Testis (tissue), 2 donors: ENCODE measurements at regions not wholly inside any gene's neighbourhood (a gene's known extent, or its start where the extent isn't known, plus 50 kb on each side); places are given as distances from the start of the nearest gene placed in this dataset.

Experiments used
- DNase-seq: peaks from one replicate; pipeline ENCODE4 v3.0.0-alpha.2; 2019
- H3K27ac ChIP-seq, 2 donors: fragments of 200-600 bp; sonication (generic); one replicate each; pipeline ENCODE4 v1.5.1; 2019
- H3K27me3 ChIP-seq: fragments of 200-600 bp; sonication (generic); one replicate; pipeline ENCODE4 v1.5.1; 2019
- H3K36me3 ChIP-seq: fragments of 200-600 bp; sonication (generic); one replicate; pipeline ENCODE4 v1.5.1; 2017; ENCODE audit warnings: low read depth; ENCODE audit errors: missing control alignments
- H3K4me1 ChIP-seq: fragments of 200-600 bp; sonication (generic); one replicate; pipeline ENCODE4 v1.5.1; 2019
- H3K4me3 ChIP-seq, 2 donors: fragments of 200-600 bp; sonication (generic); one replicate each; pipeline ENCODE4 v1.5.1; 2017 to 2019
- H3K9me3 ChIP-seq: fragments of 200-600 bp; sonication (generic); one replicate; pipeline ENCODE4 v1.5.1; 2017
- POLR2A ChIP-seq: fragments of 450-650 bp; IDR thresholded peaks from one replicate; pipeline ENCODE4 v1.6.1; 2017; ENCODE audit warnings: antibody characterized with exemption, mild to moderate bottlenecking, moderate library complexity
- WGBS, 2 donors: methylation state at CpG; one replicate each; pipeline ENCODE4 v1.1.5; 2018; 5-methylcytosine and 5-hydroxymethylcytosine counted together
- intact Hi-C: fragments of 100-400 bp; cut with DNase I; formaldehyde crosslinking; loops from one replicate; pipeline ENCODE4 v1.15.1; 2023; ENCODE audit warnings: low total_unique reads
- TF ChIP-seq, protein P1 (sequence below), 3 experiments: fragments of 450-650 bp in 2 of 3; fragments of 200-600 bp in 1 of 3; sonication (generic) in 1 of 3; IDR thresholded peaks; one replicate each; pipeline ENCODE4 v1.5.1; 2016 to 2019; ENCODE audit warnings: antibody characterized with exemption in 3 of 3, mild to moderate bottlenecking in 2 of 3, moderate library complexity in 1 of 3

- no peak overlapping the region for H3K27ac ChIP-seq
- H3K4me1 ChIP-seq: peaks cover 3% of the 10 kb centered on the region
- H3K36me3 ChIP-seq: no peaks in the 10 kb centered on the region
- H3K27me3 ChIP-seq: no peaks in the 10 kb centered on the region
- no peaks in the 10 kb centered on the region for H3K9me3 ChIP-seq
- no peak for TF ChIP-seq POLR2A
- TF ChIP-seq, protein P1, sequence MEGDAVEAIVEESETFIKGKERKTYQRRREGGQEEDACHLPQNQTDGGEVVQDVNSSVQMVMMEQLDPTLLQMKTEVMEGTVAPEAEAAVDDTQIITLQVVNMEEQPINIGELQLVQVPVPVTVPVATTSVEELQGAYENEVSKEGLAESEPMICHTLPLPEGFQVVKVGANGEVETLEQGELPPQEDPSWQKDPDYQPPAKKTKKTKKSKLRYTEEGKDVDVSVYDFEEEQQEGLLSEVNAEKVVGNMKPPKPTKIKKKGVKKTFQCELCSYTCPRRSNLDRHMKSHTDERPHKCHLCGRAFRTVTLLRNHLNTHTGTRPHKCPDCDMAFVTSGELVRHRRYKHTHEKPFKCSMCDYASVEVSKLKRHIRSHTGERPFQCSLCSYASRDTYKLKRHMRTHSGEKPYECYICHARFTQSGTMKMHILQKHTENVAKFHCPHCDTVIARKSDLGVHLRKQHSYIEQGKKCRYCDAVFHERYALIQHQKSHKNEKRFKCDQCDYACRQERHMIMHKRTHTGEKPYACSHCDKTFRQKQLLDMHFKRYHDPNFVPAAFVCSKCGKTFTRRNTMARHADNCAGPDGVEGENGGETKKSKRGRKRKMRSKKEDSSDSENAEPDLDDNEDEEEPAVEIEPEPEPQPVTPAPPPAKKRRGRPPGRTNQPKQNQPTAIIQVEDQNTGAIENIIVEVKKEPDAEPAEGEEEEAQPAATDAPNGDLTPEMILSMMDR (IDR thresholded peaks at IDR 0.05): no peak
- DNase-seq: no peak
- H3K4me3 ChIP-seq: no peak overlapping the region
- 93 to 100% methylated on average over 1 of the region's 1 CpG for WGBS, 2 donors
- intact Hi-C loops: no loop called here
Measured at GRCh38 chr2:160996584-160996983, 163.6 kb upstream of the TANK start.

GRCh38 chr2:161004379-161004778 is 155.8 kb upstream of the TANK start:
- intact Hi-C loops: no loop called here
- no peak overlapping the region for H3K27ac ChIP-seq
- no peaks in the 10 kb centered on the region for H3K27me3 ChIP-seq
- DNase-seq: no peak
- no peak overlapping the region for H3K4me3 ChIP-seq
- no peaks in the 10 kb centered on the region for H3K9me3 ChIP-seq
- no peaks in the 10 kb centered on the region for H3K4me1 ChIP-seq
- WGBS, 2 donors: 63 to 65% methylated on average over 2 of the region's 2 CpGs
- no peak for TF ChIP-seq POLR2A
- TF ChIP-seq, protein P1 (IDR thresholded peaks at IDR 0.05): peak in 2 of 3 experiments; percentile 14 to 25
- no peaks in the 10 kb centered on the region for H3K36me3 ChIP-seq

DNA sequence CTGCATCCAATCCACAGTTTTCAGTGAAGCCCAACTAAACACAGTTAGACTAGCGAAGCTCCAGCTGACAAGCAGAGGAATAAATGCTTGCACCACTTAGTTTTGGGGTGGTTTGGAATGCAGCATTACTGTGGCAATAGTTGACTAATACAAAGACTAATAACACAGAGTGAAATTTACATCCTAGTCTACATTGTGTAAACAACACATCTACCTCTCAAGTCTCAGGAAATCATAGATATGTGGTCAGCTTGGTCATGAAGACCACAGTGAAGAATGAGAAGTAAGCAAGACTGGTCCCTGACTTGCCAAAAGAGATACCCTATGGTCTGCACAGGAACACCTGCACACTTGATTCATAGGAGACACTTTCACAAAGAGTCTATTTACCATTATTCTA is 155.1 kb upstream of the TANK start:
- no peak overlapping the region for H3K27ac ChIP-seq
- WGBS, 2 donors: 0% methylated on average over 1 of the region's 1 CpG
- no peaks in the 10 kb centered on the region for H3K4me1 ChIP-seq
- no peak for DNase-seq
- no peaks in the 10 kb centered on the region for H3K27me3 ChIP-seq
- no peaks in the 10 kb centered on the region for H3K36me3 ChIP-seq
- H3K9me3 ChIP-seq: no peaks in the 10 kb centered on the region
- intact Hi-C loops: no loop called here
- TF ChIP-seq, protein P1 (IDR thresholded peaks at IDR 0.05): no peak
- no peak for TF ChIP-seq POLR2A
- no peak overlapping the region for H3K4me3 ChIP-seq

DNA sequence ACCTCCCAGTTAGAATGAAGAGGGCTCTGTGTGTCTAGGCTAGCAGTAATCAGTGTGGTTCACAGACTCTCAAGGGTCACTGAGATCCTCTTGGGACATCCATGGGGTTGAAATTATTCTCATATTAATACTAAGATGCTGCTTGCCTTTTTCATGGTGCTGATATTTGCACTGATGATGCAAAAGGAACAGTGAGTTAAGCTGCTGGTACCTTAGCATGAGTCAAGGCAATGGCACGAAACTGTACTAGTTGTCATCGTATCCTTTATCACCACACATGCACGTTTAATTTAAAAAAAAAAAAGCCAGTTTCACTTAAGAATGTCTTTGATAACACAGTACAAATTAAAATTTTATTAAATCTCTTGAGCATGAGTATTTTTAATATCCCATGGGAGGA is 151.9 kb upstream of the TANK start:
- H3K27ac ChIP-seq: no peak overlapping the region
- no peaks in the 10 kb centered on the region for H3K9me3 ChIP-seq
- H3K27me3 ChIP-seq: no peaks in the 10 kb centered on the region
- intact Hi-C loops: no loop called here
- no peaks in the 10 kb centered on the region for H3K36me3 ChIP-seq
- no peak for DNase-seq
- TF ChIP-seq, protein P1 (IDR thresholded peaks at IDR 0.05): no peak
- TF ChIP-seq POLR2A: no peak
- WGBS, 2 donors: 89% methylated on average over 3 of the region's 3 CpGs
- H3K4me1 ChIP-seq: no peaks in the 10 kb centered on the region
- H3K4me3 ChIP-seq: no peak overlapping the region

- WGBS, 2 donors: 70 to 80% methylated on average over 7 of the region's 7 CpGs
- DNase-seq: no peak
- Histone ChIP-seq H3K9me3 (no peaks in the 10 kb centered on the region), H3K27ac (no peak overlapping the region), H3K36me3 (no peaks in the 10 kb centered on the region), H3K4me1 (no peaks in the 10 kb centered on the region), H3K27me3 (no peaks in the 10 kb centered on the region), H3K4me3 (no peak overlapping the region)
- intact Hi-C loops: no loop called here
- TF ChIP-seq, protein P1 (IDR thresholded peaks at IDR 0.05): no peak
- no peak for TF ChIP-seq POLR2A
Measured at GRCh38 chr2:161010503-161011015, 149.7 kb upstream of the TANK start.
